ENCODE measurements at regions not wholly inside any gene's neighbourhood (a gene's known extent, or its start where the extent isn't known, plus 50 kb on each side); places are given as distances from the start of the nearest gene placed in this dataset.

DNA sequence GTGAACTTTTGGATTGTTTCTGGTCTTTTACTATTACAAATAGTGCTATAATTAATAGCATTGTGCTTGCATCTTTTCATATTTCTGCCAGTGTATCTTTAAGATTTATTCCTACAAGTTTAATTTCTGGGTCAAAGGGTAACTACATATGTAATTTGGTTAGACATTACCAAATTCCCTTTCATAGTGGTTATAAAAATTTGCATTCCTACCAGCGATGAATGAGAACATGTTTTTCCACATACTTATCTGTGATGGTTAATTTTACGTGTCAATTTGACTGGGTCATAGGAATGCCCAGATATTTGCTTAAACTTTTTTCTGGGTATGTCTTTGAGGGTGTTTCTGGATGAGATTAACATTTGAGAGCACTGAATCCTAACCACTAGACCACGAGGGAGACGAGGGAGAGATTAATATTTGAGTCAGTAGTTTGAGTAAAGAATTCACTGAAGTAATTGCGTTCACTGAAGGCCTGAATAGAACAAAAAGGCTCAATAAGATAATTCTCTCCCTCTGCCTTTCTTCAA, 132.3 kb upstream of the NEO1 start:
- no peak for DNase-seq (ENCODE audit: low spot score)

DNA sequence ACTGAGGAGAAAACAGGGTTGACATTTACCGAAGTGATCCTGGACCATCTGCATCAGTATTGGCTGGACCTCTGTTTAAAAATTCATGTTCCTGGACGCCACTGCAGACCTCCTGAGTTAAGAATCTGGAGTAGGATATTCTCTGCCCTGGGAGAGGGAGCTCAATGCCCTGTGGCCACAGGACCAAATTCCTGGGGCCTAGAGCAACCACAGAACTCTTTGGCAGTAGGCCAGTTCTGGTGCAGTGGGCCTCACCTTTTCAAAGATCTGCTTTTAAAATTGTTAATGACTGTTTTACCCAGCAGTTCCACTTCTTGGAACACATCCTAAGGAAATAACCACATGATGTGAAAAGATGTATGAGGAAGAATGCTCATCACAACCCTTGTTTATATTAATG, 133.3 kb upstream of the ADPGK start:
- no peak for DNase-seq (ENCODE audit: low spot score)

DNA sequence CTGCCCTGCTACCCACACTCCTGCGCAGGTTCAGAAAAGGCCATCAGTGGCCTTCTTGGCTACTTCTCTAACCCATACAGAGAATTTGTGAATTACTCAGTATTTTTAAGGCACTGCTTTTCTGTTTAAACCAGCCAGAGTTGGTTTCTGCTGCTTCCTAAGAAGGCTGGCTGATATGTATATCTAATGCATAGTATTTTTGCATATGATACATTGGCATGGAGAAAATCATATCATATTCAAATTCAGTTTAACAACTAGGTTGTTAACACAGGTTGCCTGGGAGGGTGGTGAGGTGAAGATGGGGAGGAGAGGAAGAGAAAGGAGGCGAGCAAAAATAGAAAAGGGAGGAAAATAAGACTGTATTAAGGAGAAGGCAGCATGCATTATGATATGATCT, 132.8 kb upstream of the ADPGK start:
- no peak for DNase-seq (ENCODE audit: low spot score)

DNA sequence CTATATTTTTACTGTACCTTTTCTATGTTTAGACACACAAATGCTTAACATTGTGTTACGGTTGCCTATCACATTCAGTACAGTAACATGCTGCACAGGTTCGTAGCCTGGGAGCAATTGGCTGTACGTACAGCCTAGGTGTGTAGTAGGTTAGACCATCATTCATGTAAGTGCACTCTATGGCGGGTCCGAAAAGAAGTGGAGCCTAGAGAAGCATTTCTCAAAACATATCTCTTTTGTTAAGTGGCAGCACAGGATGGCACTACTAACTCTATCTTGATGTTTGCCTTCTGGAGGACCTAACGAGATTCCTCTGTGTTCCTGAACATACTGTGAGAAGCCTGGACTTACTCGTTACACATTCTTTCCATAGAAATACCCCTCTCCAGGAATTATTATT, 132.3 kb upstream of the ADPGK start:
- DNase-seq (ENCODE audit: low spot score) = no peak

DNA sequence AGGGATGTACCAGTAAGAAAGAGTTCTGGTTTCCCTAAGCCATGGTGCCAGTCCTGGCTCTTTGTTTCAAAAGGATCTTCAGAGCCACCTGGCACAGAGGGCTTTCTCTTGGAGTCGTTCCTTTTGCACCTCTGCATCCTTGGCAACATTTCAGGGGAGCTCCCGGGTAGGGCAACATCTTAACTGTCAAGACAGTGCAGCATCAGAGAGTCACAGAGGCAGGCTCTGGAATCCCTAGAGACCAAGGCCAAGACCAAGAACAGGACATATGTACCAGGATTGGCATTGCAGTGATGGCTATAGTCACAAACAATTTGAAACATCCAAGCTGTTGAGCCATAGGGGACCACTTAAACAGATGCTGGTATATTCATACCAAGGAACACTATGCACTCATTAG, 129.4 kb upstream of the ADPGK start:
- DNase-seq (ENCODE audit: low spot score) = no peak

DNA sequence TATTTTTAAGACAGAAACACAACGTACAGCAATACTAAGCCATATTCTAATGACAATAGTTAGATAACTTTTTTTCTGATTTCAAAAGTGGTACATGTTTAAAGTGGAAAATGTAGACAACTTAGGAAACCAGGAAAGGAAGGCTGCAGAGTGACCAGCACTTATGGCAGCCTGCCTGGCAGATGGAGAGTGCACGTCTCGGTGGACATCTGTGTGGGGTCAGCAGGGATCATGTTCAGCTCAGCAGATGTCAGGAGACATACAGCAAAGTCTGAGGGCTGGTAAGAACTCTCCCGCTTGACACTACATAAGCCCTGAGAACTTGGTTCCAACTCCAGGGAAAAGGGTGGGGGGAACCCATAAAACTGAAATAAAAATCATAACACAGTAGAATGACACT, 128.6 kb upstream of the ADPGK start:
- DNase-seq (ENCODE audit: low spot score) = no peak

DNA sequence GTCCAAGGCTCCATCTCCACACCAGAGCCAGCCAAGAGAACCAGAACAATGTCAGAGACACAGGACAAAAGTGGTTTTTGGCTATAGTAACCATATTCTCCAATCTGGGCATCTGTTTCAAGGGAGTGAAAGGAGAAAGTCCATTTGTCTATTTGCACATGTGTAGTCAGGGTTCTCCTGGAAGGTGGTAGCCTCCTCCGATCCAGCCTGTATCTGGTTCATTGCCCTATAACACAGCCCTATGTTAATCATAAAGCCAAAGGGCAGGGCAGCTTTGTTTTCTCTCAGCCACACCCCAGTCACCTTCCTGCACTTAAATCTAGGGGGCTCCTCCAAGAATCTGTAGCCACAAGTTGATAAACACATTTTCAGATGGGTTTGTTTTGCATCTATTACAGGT, 128.1 kb upstream of the ADPGK start:
- no peak for DNase-seq (ENCODE audit: low spot score)

DNA sequence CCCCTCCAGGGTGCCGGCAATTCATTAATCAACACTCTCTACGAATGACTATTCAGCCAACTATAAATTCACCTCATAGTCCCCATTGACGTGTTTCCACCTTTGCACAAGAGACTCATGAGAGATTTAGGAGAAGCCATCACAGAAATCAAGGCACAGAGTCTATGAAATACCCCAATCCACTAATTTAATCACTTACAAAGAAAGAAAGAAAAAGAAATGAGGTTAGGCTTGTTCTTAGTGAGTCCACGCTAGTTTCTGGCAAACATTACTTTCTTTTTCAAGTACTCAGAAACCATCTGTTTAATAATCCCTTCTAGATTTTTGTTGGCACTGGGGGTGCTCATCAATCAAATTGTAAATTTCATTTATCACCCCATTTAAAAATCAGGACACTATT, 125.2 kb upstream of the ADPGK start:
- DNase-seq (ENCODE audit: low spot score) = no peak

DNA sequence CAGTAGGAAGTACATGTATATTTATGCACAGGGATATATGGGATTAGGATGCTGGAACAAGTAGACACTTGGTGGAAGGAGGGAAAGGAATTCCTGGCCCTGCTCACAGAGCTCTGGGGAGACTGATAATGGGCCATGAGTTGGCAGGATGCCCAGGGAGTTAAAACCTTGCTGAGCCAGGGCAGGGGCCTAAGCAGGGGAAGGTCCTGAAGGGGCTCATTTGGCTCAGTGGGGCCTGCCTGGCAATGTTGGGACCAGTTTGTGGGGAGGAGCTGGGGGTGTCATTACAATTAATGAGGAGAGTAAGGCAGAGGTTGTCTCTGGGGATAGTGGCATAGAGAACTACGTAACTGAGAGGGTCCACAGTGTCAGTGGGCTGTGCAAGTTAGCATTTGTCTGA, 124.2 kb upstream of the ADPGK start:
- no peak for DNase-seq (ENCODE audit: low spot score)

DNA sequence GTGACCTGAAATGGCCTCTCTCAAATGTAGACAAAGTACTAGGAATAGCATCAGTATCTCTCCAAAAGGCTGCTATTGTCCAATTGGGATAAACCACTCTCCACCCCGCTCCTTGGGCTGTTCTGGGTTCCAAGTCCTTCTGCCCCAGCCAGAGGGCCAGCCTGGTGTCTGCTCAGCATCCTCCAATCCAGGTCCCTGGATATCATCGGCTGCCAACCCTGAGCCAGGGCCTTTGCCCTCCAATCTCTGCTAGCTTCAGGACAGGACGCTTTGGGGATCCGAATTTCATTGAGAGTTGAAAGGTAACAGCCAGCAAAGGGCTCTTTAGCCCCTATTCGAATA, 119.3 kb upstream of the ADPGK start:
- no peak for DNase-seq (ENCODE audit: low spot score)

DNA sequence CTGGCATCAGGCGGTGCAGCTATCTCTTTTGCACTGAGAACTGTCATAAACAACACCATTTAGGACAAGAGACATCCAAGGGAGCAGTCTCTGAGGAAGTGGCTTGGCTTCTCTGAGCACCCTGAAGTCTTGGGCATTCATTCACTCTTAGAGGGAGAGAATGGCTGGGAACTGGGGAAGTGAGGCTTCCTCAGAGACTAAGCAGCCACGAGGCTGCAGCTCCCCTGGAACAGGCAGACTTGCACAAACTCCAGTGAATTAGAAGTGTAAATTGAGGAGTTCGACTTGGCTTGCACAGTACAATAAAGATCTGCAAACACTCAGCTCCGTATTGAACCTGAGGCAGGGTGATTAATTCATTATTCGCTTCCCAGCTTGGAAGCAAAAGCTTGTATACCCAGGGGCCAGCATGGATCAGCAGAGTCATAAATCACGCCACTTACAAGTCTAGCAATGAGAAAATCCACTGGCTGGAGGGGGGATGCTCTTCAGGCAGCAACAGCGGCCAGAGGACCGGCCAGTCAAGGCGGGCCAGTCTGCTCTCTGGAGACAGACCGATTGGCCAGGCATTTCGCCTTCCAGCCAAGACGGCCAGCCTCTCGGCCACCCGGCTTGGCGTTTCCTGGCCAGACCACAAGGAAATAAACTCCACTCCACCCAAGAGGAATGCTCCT, 118.8 kb upstream of the ADPGK start:
- no peak for DNase-seq (ENCODE audit: low spot score)

DNA sequence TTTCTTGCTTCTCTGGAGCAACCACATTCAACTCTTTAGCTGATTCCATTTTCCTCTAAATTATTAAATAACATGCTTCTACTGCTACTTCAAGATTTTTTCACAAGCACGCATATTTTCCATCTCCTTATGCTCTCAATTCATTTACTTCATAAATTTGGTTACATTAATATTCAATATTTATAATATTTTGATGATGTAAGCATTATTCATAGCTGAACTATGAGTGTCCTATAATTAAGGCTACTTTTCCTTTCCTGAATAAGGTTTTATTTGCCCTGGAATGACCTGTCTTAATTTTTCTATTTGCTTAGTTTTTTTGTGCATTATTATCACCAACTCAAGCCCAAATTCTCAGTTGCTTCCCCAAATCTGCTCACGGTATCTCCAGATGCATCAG, 109.4 kb upstream of the ADPGK start:
- no peak for DNase-seq (ENCODE audit: low spot score)

DNA sequence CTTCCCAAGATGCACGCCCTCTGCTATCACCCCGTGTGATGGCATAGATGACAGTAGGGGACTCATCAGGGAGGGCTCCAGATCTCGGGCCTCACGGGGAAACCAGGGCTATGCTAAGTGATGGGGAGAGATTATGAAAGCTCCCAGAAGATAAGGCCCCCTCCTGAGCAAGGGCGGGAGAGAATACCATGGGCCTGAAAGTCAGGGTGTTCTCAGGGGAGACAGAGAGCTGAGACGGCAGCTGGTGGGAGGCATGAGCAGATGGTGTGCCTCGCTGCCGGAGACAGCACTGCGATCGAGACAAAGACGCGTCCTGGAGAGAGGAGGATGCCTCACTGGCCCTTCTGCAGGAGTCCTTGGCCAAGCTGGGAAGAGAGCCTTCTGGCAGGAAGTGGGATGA, 106.5 kb upstream of the ADPGK start:
- no peak for DNase-seq (ENCODE audit: low spot score)

DNA sequence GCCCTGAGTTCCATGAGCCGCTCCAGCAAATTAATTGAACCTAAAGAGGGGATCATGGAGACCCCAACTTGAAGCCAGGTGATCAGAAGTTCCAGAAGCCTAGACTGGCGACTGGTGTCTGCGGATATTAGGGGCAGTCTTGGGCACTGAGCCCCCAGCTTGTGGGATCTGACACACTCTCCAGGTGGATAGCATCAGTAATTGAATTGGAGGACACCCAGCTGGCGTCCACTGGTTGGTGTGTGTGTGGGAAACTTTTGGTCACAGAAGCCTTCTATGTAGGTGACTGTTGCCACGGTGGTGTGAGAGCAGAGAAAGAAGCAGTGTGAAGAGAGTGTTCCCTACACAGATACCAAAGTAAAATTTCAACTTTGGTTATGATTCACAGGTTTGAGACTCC, 106.0 kb upstream of the ADPGK start:
- no peak for DNase-seq (ENCODE audit: low spot score)

DNA sequence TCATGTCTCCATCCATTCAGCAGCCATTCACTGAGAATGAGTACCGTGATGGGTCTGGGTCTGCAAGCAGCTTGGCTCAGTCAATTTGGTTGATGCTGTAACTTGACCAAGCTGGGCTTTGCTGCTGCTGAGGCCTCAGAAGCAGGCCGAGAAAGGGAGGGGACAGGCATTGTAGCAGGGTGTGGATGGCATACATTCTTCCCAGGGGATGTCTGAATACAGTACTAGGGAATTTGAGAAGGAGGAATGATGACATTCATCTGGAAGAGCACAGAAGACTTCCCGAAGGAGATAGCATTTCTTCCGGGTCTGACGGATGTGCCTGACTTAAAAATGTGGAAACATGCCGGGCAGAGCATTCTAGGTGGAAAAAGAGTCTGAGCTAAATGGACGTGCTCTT, 105.3 kb upstream of the ADPGK start:
- no peak for DNase-seq (ENCODE audit: low spot score)

DNA sequence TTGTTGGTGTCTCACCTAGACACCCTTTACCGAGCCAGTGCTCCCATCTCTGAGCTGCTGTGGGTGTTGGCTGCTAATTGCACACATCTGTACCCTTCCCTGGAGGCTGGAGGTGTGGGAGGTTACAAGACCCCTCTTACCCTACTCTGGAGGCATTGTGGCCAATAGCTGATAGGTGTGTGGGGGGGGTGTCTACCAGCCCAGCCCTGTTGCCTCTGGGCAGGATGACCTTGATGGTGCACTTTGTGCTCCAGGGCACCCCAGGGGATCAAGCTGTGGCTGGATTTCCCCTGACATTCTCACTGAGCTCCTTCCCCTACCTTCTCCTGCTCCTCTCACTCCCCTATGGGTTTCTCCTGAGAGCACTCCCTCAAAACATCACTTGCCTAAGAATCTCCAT, 104.7 kb upstream of the ADPGK start:
- DNase-seq (ENCODE audit: low spot score) = no peak

DNA sequence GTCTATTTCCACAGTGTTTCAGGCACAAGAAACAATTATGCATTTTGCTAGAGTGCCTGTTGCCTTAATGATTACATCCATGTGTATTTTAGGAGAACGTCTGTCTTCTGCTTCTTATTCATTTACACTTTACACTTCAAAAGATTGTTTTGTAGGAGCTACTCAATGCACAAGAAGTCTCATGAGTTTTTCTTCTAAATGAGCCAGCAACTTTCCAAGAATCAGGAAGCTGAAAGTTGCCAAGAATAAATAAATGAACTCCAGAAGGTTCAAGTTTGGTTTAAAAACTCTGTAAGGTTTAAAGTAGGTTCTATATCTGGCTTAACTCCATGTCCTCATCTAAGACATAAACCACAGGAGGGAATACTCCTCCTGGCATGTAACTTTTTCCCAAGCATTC, 103.8 kb upstream of the ADPGK start:
- DNase-seq (ENCODE audit: low spot score) = no peak

DNA sequence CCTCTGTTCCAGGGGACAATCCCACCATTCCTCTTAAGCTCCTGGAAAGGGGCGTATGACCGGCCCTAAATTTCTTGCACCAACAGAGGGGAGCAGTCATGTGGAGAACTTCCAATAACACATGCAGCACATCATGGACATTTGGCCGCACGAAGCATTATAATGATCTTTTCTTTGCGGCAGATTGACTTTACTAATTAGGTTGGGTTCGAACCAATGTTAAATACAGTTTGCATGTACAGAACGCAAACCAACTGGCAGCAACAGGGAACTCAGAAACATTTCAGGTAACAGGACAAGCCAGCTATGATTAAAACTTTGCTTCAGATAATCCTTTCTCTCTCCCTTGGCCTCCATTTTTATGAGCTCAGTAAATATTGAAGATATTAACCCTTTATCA, 100.8 kb upstream of the ADPGK start:
- no peak for DNase-seq (ENCODE audit: low spot score)

DNA sequence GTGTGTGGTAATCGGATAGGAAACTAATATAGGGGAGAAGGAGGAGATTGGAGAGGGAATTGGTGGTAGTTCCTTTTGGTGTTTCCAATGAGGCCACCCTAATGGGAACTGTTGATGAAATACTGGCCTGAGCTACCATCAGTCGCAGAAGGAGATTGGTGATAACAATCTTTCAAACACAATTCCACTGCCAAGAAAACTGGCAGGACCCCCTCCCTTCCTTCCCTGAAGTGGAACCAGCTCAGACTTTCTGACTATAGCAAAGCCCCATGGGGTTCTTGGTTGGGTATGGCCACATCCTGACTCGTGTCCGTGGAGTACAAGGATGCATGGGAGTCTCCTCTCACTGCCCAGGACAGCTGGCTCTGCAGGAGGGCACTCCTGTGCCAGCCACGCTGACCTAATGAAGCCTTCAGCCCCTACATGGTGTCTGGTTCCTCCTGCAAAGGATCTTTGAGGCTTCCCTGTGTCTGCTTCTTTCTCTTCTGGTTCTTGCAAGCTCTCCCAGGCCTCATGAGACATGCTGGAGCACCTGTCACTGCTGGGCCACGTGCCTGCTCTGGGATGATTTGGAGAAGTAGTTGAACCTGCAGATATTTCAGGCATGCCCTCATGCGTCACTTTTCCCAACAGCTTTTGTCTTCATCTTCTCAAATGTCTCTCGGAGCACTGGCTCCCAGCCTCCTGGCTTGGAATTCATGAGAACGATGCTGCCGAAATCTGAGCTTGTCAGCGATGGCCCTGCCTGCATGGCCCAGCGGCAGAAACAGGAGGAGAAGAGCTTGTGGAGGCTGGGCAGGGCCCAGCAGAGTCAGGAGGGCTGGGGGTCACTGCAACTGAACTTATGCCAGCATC, 90.0 kb upstream of the ADPGK start:
- DNase-seq (ENCODE audit: low spot score) = no peak

DNA sequence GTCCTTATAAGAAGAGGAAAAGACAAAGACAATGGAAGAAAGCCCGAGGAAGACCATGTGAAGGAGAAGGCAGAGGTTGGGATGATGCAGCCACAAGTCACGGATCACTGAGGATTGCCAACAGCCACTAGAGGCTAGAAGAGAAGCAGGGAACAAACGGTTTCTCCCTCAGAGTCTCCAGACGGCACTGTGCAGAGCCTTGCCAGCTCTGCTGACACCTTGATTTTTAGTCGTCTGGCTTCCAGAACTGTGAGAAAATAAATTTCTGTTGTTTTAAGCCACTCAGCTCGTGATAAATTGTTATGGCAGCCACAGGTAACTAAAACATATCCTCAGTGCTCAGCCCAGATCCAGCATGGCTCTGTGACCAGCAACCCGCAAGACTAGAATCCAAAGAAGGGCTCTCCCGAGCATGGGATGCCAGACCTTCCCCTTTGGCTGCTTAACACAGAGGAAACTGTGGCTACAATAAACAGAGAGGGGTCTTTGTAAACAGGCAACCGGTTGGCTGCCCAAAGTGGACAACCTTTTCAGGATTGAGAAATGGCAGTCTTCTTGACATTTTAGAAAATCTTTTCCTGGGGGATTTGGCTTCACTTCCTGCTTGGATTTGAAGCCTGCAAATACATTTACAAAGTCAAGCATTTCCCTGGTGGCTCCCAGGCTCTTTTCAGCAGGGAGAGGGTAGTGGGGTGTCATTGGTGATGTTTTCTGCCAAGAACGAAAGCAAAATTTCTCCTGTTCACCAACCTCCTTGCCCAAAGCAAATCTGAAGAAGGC, 88.7 kb upstream of the ADPGK start:
- DNase-seq (ENCODE audit: low spot score) = no peak

DNA sequence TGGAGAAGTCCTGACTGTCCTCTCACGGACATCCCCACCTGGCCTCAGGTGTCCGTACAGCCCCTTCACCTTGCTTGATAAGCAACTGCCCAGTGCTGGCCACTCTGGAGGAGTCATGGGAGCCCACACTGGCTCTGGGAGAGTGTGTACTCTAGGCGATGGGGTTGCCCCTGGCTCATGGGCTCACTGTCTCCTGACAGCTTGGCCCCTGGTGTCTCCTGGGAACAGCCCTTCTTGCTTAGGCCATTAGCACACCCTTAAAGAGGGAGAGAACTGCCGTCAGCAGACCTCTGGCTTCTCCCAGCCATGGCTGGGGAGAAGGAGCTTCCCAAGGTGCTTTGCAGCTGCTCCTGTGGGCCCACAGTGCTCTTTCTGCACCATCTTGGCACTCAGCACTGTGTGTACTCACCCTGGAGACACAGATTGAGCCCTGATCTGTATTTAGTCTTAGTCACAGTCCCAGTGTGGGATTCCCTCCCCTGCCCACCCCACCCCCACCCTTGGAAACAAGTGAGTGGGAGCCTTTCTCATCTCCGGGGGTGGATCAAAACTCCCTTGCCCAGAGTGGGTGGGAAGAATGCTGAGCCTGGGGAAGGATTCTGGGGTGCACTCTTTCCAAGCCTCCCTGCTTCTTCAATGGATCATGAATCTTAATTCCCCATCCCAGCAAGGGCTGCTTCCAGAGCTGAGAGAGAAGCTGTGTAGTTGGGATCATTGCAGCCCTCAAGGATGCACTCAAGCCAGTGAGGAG, 83.5 kb upstream of the ADPGK start:
- no peak for DNase-seq (ENCODE audit: low spot score)

DNA sequence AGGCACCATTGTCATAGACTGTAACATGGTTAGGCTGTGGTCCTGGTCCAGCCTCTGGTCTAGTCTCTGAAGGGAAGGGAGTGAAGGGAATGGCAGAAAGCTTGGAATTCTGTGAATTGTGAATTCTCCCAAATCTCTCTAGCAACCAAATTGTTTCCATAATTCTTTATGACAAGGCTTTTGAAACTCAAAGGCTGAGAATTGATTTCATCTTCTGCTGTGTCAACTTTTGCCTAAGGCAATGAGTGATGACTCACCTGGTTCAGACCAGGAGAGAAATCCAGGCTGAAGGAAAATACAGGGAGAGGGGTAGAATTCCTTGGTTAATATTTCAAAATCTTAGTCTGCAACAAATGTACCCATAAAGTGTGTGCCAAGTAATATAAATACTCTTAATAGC, 82.6 kb upstream of the ADPGK start:
- DNase-seq (ENCODE audit: low spot score) = no peak

All from iPS-NIHi11 (cell line).